ENCODE measurements at regions not wholly inside any gene's neighbourhood (a gene's known extent, or its start where the extent isn't known, plus 50 kb on each side); places are given as distances from the start of the nearest gene placed in this dataset.

GRCh38 chr5:12072441-12072840 is 168.2 kb upstream of the CTNND2 start:
- Histone ChIP-seq H3K4me1 (ENCODE audit: insufficient read depth, low read length, poor library complexity, severe bottlenecking) (no peaks in the 10 kb centered on the region), H4K20me1 (ENCODE audit: insufficient read depth, low read length) (no peaks in the 10 kb centered on the region), H3K36me3 (ENCODE audit: insufficient read depth, low read length) (no peaks in the 10 kb centered on the region), H3K9me2 (ENCODE audit: insufficient read depth, low read length) (no peaks in the 10 kb centered on the region), H3K27ac (ENCODE audit: low read depth, low read length, poor library complexity, severe bottlenecking) (no peak overlapping the region), H2AFZ (ENCODE audit: low read length) (no peak overlapping the region), H3K4me2 (ENCODE audit: low read length) (no peak overlapping the region), H3K79me2 (ENCODE audit: insufficient read depth, low read depth, low read length) (no peaks in the 10 kb centered on the region), H3K4me3 (ENCODE audit: low read depth, low read length, poor library complexity, severe bottlenecking) (no peak overlapping the region), H3K9me3 (ENCODE audit: low read length) (no peaks in the 10 kb centered on the region)
- TF ChIP-seq CTCF (conservative IDR thresholded peaks at IDR 0.05; ENCODE audit: low read length): no peak
- POLR2A ChIA-PET: interaction anchor here (0.6 kb wide), 1 partner anchor 32 kb away, joined by 3 read pairs; no protein-coding TSS in a partner anchor
- no peak for DNase-seq (ENCODE audit: low spot score)
- BruUV-seq (replicated peaks): no TSS peak
- CTCF ChIA-PET (ENCODE audit: unreplicated experiment): no interaction called here
- intact Hi-C loops (cut with micrococcal nuclease; ENCODE audit: unreplicated experiment): no loop called here

- H3K4me1 ChIP-seq (ENCODE audit: insufficient read depth, low read length, poor library complexity, severe bottlenecking): no peaks in the 10 kb centered on the region
- H3K9me2 ChIP-seq (ENCODE audit: insufficient read depth, low read length): no peaks in the 10 kb centered on the region
- H2AFZ ChIP-seq (ENCODE audit: low read length): no peak overlapping the region
- H3K36me3 ChIP-seq (ENCODE audit: insufficient read depth, low read length): no peaks in the 10 kb centered on the region
- ChIA-PET CTCF (ENCODE audit: unreplicated experiment) (no interaction called here), POLR2A (no interaction called here)
- TF ChIP-seq CTCF (conservative IDR thresholded peaks at IDR 0.05; ENCODE audit: low read length) (no peak), EZH2phosphoT487 (IDR thresholded peaks at IDR 0.05; ENCODE audit: borderline replicate concordance, low read depth, low read length) (no peak)
- H3K9me3 ChIP-seq (ENCODE audit: low read length): no peaks in the 10 kb centered on the region
- H3K4me3 ChIP-seq (ENCODE audit: low read depth, low read length, poor library complexity, severe bottlenecking): no peak overlapping the region
- BruUV-seq (replicated peaks): no TSS peak
- no peaks in the 10 kb centered on the region for H4K20me1 ChIP-seq (ENCODE audit: insufficient read depth, low read length)
- H3K4me2 ChIP-seq (ENCODE audit: low read length): no peak overlapping the region
- no peak for DNase-seq (ENCODE audit: low spot score)
- no peaks in the 10 kb centered on the region for H3K79me2 ChIP-seq (ENCODE audit: insufficient read depth, low read depth, low read length)
- intact Hi-C loops (cut with micrococcal nuclease; ENCODE audit: unreplicated experiment): no loop called here
- H3K27ac ChIP-seq (ENCODE audit: low read depth, low read length, poor library complexity, severe bottlenecking): no peak overlapping the region
Observed at GRCh38 chr5:12071455-12071854, 167.2 kb upstream of the CTNND2 start.

GRCh38 chr5:12023614-12024241 is 119.5 kb upstream of the CTNND2 start:
- Histone ChIP-seq H3K27ac (ENCODE audit: low read depth, low read length, poor library complexity, severe bottlenecking) (no peak overlapping the region), H3K4me1 (ENCODE audit: insufficient read depth, low read length, poor library complexity, severe bottlenecking) (no peaks in the 10 kb centered on the region), H3K4me3 (ENCODE audit: low read depth, low read length, poor library complexity, severe bottlenecking) (no peak overlapping the region), H2AFZ (ENCODE audit: low read length) (no peak overlapping the region), H3K9me3 (ENCODE audit: low read length) (no peaks in the 10 kb centered on the region), H3K9me2 (ENCODE audit: insufficient read depth, low read length) (no peaks in the 10 kb centered on the region), H3K36me3 (ENCODE audit: insufficient read depth, low read length) (no peaks in the 10 kb centered on the region), H3K4me2 (ENCODE audit: low read length) (no peak overlapping the region), H4K20me1 (ENCODE audit: insufficient read depth, low read length) (no peaks in the 10 kb centered on the region), H3K79me2 (ENCODE audit: insufficient read depth, low read depth, low read length) (no peaks in the 10 kb centered on the region)
- BruUV-seq (replicated peaks): no TSS peak
- ChIA-PET CTCF (ENCODE audit: unreplicated experiment) (no interaction called here), POLR2A (no interaction called here)
- TF ChIP-seq CTCF (conservative IDR thresholded peaks at IDR 0.05; ENCODE audit: low read length) (peak; percentile 91), EZH2phosphoT487 (IDR thresholded peaks at IDR 0.05; ENCODE audit: borderline replicate concordance, low read depth, low read length) (no peak)
- peak; percentile 42 for DNase-seq (ENCODE audit: low spot score)
- intact Hi-C loops (cut with micrococcal nuclease; ENCODE audit: unreplicated experiment): no loop called here
